Skeletal muscle tissue (tissue), 3 donors: ENCODE measurements at regions not wholly inside any gene's neighbourhood (a gene's known extent, or its start where the extent isn't known, plus 50 kb on each side); places are given as distances from the start of the nearest gene placed in this dataset.

Experiments
- H3K27ac ChIP-seq: one replicate; pipeline ENCODE4 v1.7.0; 2013; ENCODE audit warnings: mild to moderate bottlenecking, low read depth, low read length, inconsistent platforms
- H3K27me3 ChIP-seq, 3 donors: one replicate each; pipeline ENCODE4 v1.7.0; 2013; ENCODE audit warnings: low read length in 3 of 3; ENCODE audit not compliant: control insufficient read depth in 3 of 3, insufficient read depth in 3 of 3
- H3K36me3 ChIP-seq, 3 donors: one replicate each; pipeline ENCODE4 v1.7.0; 2013; ENCODE audit warnings: low read length in 3 of 3; ENCODE audit not compliant: control insufficient read depth in 3 of 3, insufficient read depth in 3 of 3
- H3K4me1 ChIP-seq, 3 donors: one replicate each; pipeline ENCODE4 v1.7.0; 2013; ENCODE audit warnings: low read length in 3 of 3, mild to moderate bottlenecking in 3 of 3; ENCODE audit not compliant: control insufficient read depth in 3 of 3, insufficient read depth in 3 of 3
- H3K4me3 ChIP-seq, 3 donors: one replicate each; pipeline ENCODE4 v1.7.0; 2013; ENCODE audit warnings: low read length in 3 of 3
- H3K9ac ChIP-seq, 3 donors: one replicate each; pipeline ENCODE4 v1.7.0; 2013; ENCODE audit warnings: low read length in 3 of 3, mild to moderate bottlenecking in 3 of 3, moderate library complexity in 2 of 3, low read depth in 1 of 3
- H3K9me3 ChIP-seq, 3 donors: one replicate each; pipeline ENCODE4 v1.7.0; 2013; ENCODE audit warnings: low read length in 3 of 3; ENCODE audit not compliant: control insufficient read depth in 3 of 3
- donor health status: Osteomylitis.

DNA sequence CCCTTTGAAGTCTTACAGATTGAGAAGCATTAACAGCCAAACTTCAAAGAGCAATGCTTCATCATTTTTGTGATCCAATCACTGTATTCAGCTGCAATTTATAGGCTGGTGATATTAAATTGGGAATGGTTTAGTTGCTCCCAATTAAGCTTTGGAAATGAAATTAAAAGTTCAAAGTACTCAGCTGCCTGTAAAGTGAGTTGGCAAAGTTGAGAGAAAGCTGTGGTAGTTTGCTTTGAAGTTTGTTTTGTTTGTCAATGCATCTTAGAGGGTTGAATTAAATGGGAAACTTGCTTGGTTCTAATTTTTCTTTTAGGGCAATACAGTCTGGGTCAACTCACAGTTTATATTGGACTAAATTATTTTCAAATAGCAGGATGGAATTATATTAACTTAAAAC lies 238.4 kb upstream of the CTSO start:
- no peaks in the 10 kb centered on the region for H3K27me3 ChIP-seq
- no peaks in the 10 kb centered on the region for H3K36me3 ChIP-seq
- peaks cover 0 to 3% (median 0%) of the 10 kb centered on the region in 3 donors for H3K4me1 ChIP-seq
- H3K9me3 ChIP-seq, result no peaks in the 10 kb centered on the region
- no peak overlapping the region for H3K4me3 ChIP-seq
- H3K9ac ChIP-seq, result no peak overlapping the region
- H3K27ac ChIP-seq, result no peak overlapping the region

DNA sequence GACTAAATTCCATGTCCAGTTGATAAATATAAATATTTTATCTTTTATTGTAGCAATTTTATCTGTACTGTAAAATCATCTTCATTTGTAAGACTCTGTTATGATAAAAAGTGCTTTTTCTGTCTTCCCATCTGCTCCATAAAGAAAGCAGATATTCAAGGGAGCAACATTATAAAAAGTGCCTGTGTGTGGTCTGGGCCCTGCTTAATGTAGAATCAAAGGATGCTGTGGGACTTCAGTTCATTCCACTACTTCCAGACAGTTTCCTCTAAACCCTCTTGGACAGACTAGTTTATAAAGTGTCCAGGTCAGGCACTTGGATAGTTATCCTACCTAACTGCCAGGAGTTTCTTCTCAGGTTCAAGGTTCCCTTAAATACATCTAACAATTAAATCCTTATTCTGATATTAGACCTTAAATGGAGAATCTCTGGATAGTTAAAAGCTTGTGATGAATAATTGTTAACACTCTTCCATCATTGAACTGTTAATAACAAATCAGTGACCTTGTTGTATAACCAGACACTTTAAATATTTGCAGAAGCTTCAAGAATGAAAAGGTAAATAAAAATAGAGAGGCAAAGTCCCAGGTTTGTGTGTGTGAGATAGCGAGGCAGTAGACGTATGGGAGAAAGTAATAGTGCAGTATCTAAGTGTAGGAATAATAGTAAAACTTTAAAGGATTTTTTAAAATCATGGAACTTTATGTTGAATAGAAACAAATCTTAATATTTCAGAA lies 237.5 kb upstream of the CTSO start:
- Histone ChIP-seq H3K9me3 (no peaks in the 10 kb centered on the region), H3K4me3 (no peak overlapping the region), H3K36me3 (no peaks in the 10 kb centered on the region), H3K27me3 (no peaks in the 10 kb centered on the region), H3K27ac (no peak overlapping the region), H3K9ac (no peak overlapping the region), H3K4me1 (peaks cover 0 to 3% (median 0%) of the 10 kb centered on the region in 3 donors)

DNA sequence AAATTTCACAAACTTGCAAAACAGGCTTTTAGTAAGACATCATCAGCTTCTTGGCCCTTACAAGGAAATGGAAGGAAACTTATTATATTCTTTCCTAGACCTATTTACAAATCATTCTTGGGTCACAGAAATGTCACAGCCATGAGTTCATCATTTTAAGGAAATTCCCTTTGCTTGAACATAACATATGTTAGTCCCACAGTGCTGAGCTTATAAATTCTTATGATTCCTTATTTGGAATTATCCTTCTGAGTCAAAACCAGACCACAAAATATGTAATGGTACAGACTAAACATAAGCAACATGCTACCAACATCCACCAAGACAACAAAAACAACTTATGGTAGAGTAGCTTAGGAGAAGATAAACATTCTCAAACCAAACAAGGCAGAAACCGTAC lies 236.9 kb upstream of the CTSO start:
- Histone ChIP-seq H3K9ac (no peak overlapping the region), H3K4me1 (peaks cover 0 to 3% (median 0%) of the 10 kb centered on the region in 3 donors), H3K9me3 (no peaks in the 10 kb centered on the region), H3K27me3 (no peaks in the 10 kb centered on the region), H3K27ac (no peak overlapping the region), H3K36me3 (no peaks in the 10 kb centered on the region), H3K4me3 (no peak overlapping the region)

DNA sequence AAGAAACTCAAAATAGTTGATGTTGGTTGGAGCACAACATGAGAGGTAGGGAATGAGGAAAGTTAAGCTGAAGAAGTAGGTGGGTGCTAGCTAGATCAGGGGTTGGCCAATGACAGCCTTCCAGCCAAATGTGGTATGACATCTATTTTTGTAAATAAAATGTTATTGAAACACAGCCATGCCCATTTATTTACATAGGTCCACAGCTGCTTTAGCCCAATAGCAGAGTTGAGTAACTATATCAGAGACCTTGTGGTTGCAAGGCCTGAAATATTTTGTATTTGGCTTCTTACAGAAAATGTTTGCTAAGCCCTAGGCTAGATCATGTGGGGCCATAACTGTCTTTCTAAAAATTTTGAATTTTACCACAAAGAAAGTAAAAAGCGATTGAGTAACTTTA lies 234.9 kb upstream of the CTSO start:
- no peaks in the 10 kb centered on the region for H3K27me3 ChIP-seq
- peaks cover 0 to under 1% (median 0%) of the 10 kb centered on the region in 3 donors for H3K4me1 ChIP-seq
- no peak overlapping the region for H3K9ac ChIP-seq
- H3K36me3 ChIP-seq, result no peaks in the 10 kb centered on the region
- H3K4me3 ChIP-seq, result no peak overlapping the region
- no peaks in the 10 kb centered on the region for H3K9me3 ChIP-seq
- H3K27ac ChIP-seq, result no peak overlapping the region

DNA sequence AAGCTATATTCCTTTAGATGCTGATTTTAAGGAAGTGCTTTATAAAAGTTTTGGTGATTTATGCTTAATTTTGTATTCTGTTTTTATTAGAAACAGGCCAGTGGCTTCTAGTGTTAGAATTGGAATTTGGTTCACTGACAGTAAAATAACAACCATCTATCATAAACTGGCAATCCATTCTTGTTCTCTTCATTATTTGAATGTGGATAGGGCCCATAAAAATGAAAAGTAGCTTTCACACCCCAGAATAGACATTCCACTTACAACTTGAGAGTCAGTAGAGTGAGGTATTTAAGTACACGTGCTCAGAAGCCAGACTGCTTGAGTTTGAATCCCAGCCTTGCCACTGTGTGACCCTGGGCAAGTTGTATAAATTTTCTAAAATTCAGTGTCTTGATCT lies 232.4 kb upstream of the CTSO start:
- no peak overlapping the region for H3K9ac ChIP-seq
- no peaks in the 10 kb centered on the region for H3K36me3 ChIP-seq
- no peaks in the 10 kb centered on the region for H3K4me1 ChIP-seq
- H3K27ac ChIP-seq, result no peak overlapping the region
- H3K4me3 ChIP-seq, result no peak overlapping the region
- no peaks in the 10 kb centered on the region for H3K9me3 ChIP-seq
- no peaks in the 10 kb centered on the region for H3K27me3 ChIP-seq

DNA sequence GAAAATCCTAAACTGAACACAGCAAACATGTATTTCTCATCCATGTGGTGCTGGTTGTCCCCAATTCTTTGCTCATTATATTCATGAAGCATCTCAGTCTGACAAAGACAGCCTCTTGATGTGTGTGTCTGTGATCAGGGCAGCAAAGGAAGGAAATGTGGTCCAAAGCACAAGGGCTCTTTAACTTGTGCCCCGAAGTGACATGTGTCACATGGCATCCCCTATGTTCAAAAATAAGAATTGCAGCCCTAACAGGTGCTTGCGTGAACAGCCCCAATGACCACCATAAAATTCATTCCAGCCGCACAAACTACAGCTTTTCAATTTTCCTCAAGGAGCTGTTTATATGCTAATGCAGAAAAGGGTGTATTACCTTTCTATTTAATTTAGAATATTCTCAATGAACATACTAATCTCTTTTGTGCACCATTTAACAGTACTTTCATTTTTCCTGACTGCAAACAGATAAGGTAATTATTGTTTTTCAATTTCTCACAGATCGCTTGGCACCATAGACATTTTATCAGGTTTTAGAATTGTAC lies 231.9 kb upstream of the CTSO start:
- no peak overlapping the region for H3K4me3 ChIP-seq
- H3K27me3 ChIP-seq, result no peaks in the 10 kb centered on the region
- no peaks in the 10 kb centered on the region for H3K4me1 ChIP-seq
- no peak overlapping the region for H3K9ac ChIP-seq
- H3K36me3 ChIP-seq, result no peaks in the 10 kb centered on the region
- no peak overlapping the region for H3K27ac ChIP-seq
- H3K9me3 ChIP-seq, result no peaks in the 10 kb centered on the region

DNA sequence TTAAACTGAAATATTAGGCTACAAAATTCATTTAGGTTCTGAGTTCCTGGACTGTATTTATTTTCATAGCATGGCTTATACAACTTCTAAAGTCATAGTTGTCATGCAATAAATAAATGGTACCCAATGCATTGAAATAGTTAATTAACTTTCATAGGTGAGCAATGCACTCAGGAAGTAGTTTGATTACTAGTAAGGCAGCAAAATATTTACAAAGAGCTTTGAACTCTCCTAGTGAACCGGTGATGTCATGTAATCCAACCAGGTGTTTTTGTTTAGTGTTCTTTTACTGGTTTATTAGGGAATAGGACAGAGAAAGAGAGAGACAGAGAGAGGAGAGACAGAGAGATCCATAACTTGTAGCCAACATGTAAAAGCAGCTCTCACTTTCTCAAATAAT lies 228.6 kb upstream of the CTSO start:
- H3K9ac ChIP-seq, result no peak overlapping the region
- H3K4me3 ChIP-seq, result no peak overlapping the region
- H3K9me3 ChIP-seq, result no peaks in the 10 kb centered on the region
- no peaks in the 10 kb centered on the region for H3K4me1 ChIP-seq
- no peaks in the 10 kb centered on the region for H3K27me3 ChIP-seq
- no peaks in the 10 kb centered on the region for H3K36me3 ChIP-seq
- no peak overlapping the region for H3K27ac ChIP-seq

DNA sequence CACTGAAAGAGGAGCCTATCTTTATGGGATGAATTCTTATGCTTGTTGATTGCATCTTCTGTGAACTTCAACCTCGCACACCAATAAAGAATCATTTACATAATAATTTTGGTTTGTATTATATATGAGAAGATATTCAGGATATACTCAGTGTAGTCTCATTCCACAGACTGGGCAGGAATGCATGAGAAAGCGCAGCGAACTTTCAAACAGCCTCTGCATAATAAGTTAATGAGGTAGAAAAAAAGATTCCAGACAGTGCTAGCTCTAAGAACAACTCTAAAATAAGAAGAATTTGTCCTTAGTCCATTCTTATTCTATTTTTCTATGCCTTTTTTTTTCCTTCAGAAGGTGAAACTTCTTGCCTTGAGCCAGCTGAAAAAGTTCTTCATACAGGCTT lies 224.3 kb upstream of the CTSO start:
- H3K9me3 ChIP-seq, result no peaks in the 10 kb centered on the region
- H3K36me3 ChIP-seq, result no peaks in the 10 kb centered on the region
- H3K4me3 ChIP-seq, result no peak overlapping the region
- H3K27me3 ChIP-seq, result no peaks in the 10 kb centered on the region
- no peak overlapping the region for H3K27ac ChIP-seq
- H3K4me1 ChIP-seq, result no peaks in the 10 kb centered on the region
- H3K9ac ChIP-seq, result no peak overlapping the region

DNA sequence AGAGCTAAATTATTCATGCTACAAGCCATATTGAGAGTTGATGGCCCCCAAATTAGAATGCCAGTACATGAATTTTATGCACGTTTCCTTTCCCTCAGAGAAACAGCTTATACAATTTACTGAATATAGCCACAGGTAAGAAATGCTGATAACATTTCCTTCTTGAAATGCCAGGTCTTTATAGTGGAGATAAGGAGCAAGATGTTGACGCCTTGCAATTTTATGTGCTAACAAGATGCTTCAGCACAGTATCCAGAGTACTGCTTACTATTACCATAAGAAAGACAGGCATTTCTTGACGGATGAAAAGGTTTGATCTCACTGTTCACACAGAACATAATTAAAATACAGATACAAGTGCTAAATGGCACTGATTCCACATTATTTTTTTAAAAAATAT lies 223.2 kb upstream of the CTSO start:
- no peak overlapping the region for H3K27ac ChIP-seq
- H3K36me3 ChIP-seq, result no peaks in the 10 kb centered on the region
- no peaks in the 10 kb centered on the region for H3K4me1 ChIP-seq
- no peak overlapping the region for H3K4me3 ChIP-seq
- H3K9ac ChIP-seq, result no peak overlapping the region
- no peaks in the 10 kb centered on the region for H3K27me3 ChIP-seq
- H3K9me3 ChIP-seq, result no peaks in the 10 kb centered on the region

DNA sequence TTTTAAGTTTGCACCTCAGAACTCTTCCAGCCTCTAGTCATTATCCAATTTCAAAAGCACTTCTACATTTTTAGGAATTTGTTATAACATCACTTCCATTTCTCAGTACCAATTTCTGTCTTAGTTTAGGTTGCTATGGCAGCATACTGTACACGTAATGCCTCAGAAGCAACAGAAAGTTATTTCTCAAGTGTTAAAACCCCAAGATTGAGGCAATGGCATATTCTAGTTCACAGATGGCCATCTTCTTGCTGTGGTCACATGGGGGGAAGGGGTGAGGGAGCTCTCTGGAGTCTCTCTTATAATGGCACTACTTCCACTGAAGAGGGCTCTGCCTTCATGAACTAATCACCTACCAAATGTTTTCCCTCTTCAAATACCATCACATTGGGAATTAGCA lies 220.3 kb upstream of the CTSO start:
- H3K9me3 ChIP-seq, result no peaks in the 10 kb centered on the region
- no peaks in the 10 kb centered on the region for H3K27me3 ChIP-seq
- no peaks in the 10 kb centered on the region for H3K36me3 ChIP-seq
- no peak overlapping the region for H3K4me3 ChIP-seq
- no peak overlapping the region for H3K27ac ChIP-seq
- no peak overlapping the region for H3K9ac ChIP-seq
- no peaks in the 10 kb centered on the region for H3K4me1 ChIP-seq
